ENCODE measurements at regions not wholly inside any gene's neighbourhood (a gene's known extent, or its start where the extent isn't known, plus 50 kb on each side); places are given as distances from the start of the nearest gene placed in this dataset.

- DNase-seq (ENCODE audit: low read depth) = no peak
These were observed 93.5 kb downstream of the C1orf94 start for GRCh38 chr1:34270181-34270580.

DNA sequence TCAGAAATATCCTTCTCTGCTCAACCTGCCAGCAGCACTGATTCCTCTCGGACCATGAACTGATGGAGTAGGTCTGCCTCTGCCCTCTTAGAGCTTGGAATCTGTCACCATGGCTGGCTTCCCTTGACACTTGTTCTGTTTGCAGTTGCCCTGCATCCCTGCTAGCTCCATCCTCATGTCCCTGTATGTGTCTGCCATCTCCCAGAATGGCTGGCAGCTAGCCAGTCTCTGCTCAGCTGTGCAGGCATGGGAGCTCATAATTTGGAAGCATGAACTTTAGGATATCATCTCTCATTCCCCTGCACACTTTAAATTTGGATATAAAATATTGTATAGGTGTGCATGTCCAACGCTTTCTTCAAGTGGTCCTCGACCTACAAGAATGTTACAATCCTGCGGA, 95.4 kb downstream of the C1orf94 start:
- DNase-seq (ENCODE audit: low read depth) = no peak

- no peak for DNase-seq (ENCODE audit: low read depth)
These were observed 98.4 kb downstream of the C1orf94 start for GRCh38 chr1:34275150-34275549.

DNA sequence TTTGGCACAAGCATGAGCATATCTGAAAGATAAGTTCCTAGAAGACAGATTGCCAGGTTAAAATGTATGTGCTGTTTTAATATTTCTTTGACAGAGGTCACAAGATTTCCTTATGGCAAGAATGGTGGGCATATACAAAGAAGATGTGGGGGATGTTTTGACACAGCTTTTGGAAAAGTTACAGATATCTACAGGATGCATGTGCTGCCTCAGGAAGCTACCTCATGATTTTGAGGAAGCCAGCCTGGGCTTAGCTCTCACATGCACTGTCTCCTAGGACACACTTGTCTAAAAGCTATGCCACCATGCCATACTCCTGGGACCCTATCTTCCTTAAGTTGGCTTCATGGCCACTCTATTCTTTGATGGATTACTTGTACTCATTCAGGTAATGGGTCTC, 99.9 kb downstream of the C1orf94 start:
- DNase-seq (ENCODE audit: low read depth) = no peak

GRCh38 chr1:34277150-34277549, 100.4 kb downstream of the C1orf94 start:
- no peak for DNase-seq (ENCODE audit: low read depth)

GRCh38 chr1:34278211-34278610, 101.5 kb downstream of the C1orf94 start:
- no peak for DNase-seq (ENCODE audit: low read depth)

- no peak for DNase-seq (ENCODE audit: low read depth)
These were observed 103.3 kb downstream of the C1orf94 start for GRCh38 chr1:34279971-34280370.

DNA sequence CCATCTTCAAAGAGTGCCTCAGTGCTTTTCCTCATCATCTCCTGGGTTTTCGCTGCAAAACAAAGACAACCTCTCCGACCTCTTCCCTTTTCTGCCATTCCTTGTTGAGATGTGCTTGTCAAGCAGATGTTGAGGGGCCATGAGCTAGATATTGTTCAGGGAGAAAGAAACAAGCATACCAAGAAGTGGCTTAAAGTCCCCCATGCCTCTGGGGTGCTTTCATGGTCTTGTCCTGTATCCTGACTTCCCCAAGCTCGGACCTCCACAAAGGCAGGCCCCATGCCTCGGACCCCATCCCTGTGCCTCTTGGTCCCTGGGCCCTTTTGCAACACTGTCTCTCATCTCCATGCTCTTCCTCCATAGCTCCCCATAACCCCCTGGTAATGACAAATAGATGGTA, 103.8 kb downstream of the C1orf94 start:
- no peak for DNase-seq (ENCODE audit: low read depth)

DNA sequence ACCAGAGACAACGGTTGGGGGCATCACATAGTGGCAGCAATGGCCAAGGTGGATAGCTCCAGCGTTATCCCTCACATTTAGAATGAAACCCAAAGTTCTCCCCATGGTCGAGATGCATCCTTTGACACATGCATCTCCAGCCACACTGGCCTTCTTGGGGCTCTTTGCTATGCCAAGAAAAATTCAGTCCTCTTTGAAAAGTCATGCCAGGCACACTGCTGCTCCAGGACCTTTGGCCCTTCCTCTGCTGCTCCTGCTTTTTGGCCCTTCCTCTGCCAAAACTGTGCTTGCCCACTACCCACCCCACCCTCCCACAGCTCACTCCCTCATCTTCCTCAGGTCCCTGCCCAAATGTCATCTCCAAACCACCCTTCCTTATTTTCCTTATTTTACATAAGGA, 106.4 kb downstream of the C1orf94 start:
- no peak for DNase-seq (ENCODE audit: low read depth)

DNA sequence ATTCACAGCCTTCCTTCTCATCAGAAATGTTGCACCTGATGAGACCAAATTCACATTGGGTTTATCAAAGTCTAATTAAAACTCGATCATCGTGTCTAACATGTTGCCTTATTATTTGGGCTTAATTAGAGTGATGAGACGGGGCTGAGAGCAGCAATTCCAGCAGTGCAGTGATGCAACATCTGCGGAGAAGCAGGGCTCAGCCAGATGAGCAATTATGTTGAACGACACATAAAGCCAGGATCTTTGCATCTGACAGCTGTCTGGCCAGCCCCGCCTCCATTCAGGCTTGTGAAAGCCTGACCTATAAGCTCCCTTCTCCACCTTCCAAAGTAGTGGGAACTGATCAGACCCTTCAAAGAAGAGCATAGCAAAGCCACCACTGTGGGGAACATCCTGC, 109.8 kb downstream of the C1orf94 start:
- DNase-seq (ENCODE audit: low read depth) = no peak

DNA sequence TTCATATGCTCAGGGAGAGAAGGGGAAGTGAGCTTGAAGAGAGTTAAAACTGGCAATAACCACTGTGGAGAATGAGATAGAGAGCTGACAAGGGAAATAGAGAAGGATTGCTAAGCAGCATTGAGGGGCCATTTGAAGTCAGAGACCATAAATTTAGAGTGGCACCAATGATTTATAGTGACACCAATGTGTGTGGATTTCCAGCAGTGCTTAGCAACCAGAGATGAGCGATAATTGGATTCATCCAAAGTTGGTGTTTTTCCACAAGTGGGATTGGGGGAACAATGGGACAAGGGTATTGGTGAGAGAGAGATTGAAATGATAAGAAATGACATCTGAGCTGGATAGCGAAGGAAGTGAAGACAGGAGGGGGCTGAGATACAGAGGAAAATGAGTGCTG, 114.1 kb downstream of the C1orf94 start:
- DNase-seq (ENCODE audit: low read depth) = no peak

DNA sequence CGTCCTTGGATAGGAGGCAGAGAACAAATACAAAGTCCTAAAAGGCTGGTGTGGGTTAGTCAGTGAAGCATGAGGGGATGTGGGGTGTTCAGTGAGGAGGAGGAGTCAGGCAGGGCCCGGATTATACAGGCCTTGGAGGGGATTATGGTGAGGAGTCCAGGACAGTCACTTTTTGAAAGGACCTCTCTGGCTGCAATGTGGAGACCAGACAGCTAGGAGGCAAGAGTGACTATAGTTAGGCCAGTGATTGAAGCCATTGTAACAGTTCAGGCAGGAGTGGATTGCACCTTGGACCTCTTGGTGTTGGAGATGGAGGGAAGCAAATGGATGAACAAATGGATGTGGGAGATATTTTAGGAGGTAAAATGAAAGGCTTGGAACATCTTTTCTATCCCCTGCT, 115.8 kb downstream of the C1orf94 start:
- no peak for DNase-seq (ENCODE audit: low read depth)

- DNase-seq (ENCODE audit: low read depth) = no peak
These were observed 119.4 kb downstream of the C1orf94 start for GRCh38 chr1:34296059-34296458.

GRCh38 chr1:34302798-34303197, 126.1 kb downstream of the C1orf94 start:
- no peak for DNase-seq (ENCODE audit: low read depth)

DNA sequence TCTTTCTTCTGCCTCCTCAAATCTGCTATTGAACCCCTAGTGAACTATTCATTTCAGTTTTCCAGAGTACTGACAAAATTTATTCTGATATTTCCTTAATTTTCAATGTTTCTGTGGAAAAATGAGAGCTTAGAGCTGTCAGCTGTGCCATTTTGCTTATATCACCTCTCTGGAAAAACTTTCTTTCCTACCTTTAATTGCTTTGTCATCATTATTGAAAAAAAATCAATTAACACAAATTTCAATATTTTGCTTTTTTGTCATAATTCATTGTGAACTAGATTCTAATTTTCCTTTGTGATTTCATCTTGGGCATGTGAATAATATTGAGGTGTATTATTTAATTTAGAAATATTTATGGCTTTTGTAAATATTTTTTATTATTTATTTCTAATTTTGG, 126.5 kb downstream of the C1orf94 start:
- no peak for DNase-seq (ENCODE audit: low read depth)

GRCh38 chr1:34306568-34306967, 129.9 kb downstream of the C1orf94 start:
- no peak for DNase-seq (ENCODE audit: low read depth)

DNA sequence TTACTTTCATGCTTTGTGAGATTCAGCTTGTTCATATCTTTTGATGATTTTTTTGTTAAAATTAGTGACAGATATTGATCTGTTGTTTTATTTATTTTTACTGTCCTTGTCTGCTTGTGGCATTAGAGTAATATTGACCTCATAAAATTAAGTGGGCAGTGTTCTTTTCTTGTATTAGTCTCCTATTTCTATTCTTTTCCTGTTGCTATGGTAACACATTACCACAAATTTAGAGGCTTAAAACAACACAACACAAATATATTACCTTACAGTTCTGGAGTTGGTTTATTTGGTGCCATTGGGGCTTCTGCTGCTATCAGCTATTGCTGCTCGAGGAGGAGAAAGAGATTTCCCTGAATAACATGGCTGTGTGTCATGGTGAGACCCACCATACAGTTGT, 135.7 kb downstream of the C1orf94 start:
- DNase-seq (ENCODE audit: low read depth) = no peak

DNA sequence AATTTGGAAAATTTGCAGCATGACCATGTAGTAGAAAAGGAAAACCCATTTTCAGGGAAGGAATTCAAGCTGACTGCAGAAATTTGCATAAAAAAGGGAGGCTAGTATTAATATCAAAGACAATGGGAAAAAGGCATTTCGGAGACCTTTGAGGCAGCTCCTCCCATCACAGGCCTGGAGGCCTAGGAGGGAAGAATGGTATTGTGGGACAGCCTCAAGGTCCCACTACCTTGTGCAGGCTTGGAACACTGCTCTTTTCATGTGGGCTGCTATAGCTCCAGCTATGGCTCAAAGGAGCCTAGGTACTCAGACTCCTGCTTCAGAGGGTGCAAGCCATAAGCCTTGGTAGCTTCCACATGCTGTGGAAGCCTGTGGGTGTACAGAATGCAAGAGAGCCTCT, 139.3 kb downstream of the C1orf94 start:
- no peak for DNase-seq (ENCODE audit: low read depth)

GRCh38 chr1:34316773-34317172, 140.1 kb downstream of the C1orf94 start:
- DNase-seq (ENCODE audit: low read depth) = no peak

- no peak for DNase-seq (ENCODE audit: low read depth)
These were observed 142.5 kb downstream of the C1orf94 start for GRCh38 chr1:34319218-34319617.

DNA sequence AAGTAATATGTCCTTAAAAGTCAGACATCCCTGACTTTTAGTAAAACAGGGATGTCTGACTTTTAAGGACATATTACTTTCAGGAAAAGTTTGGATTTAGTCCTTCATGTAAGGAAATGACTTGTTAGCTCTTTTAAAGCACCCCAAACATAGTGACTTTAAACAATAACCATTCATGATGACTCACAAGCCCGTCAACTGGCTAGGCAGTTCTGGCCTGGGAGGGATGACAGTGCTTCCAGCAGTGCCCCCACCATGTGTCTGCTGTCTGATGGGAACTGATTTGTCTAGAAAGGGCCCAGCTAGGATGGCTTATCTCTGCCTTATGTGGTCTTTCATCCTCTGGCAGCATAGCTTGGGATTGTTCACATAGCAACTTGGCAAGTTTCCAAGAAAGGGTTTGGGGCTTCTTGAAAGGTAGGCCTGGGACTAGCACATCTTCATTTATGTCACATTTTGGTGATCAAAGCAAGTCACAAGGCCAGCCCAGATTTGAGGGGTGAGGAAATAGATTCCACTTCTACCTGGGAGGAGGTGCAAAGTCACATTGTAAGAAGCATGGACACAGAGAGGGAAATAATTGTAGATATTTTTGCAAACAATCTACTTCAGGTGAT, 143.5 kb downstream of the C1orf94 start:
- no peak for DNase-seq (ENCODE audit: low read depth)

- DNase-seq (ENCODE audit: low read depth) = no peak
These were observed 146.3 kb downstream of the C1orf94 start for GRCh38 chr1:34322969-34323368.

DNA sequence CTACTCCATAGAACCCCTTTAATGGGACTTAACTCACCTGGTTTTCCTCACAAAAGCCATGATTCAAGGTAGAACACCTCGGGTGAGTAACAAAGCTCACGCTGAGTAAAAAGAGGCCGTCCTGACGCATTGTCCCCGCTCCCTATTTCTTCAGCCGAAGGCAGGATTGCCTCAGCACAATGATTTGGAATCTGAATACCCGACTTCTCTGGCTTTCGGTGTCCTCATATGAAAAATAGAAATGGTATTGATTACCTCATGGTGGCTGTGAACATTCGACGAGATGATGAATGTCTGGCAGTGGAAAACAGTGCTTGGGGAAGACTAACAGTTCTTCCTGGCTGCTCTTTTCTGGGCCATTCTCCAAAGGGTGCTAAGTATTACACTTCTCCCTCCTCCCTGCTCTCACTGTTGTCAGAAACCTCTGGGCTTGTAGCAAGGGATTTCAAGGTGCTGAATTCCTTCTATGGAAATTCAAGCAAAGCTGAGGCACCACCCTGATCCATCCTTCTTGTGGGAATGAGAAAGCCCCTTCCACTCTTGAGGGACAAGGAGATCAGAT, 148.3 kb downstream of the C1orf94 start:
- no peak for DNase-seq (ENCODE audit: low read depth)

- no peak for DNase-seq (ENCODE audit: low read depth)
These were observed 151.6 kb downstream of the C1orf94 start for GRCh38 chr1:34328281-34328799.
